IPS-NIHi7 (cell line): ENCODE measurements at regions not wholly inside any gene's neighbourhood (a gene's known extent, or its start where the extent isn't known, plus 50 kb on each side); places are given as distances from the start of the nearest gene placed in this dataset.
A peak's percentile ranks its signal among the peaks of the same experiment; 100 is the strongest.
"Not testable (repeated sequence)": the region's sequence is repeated elsewhere in the genome, so short reads cannot be mapped to it uniquely, and the experiment has no call there.

Experiments
- DNase-seq: peaks from one replicate; pipeline ENCODE4 v3.0.0; 2012; ENCODE audit warnings: mixed read lengths; ENCODE audit errors: extremely low spot score

GRCh38 chr15:95075792-95076677 lies 844.7 kb downstream of the MCTP2 start:
- DNase-seq = no peak

GRCh38 chr15:95076678-95076990 lies 845.3 kb downstream of the MCTP2 start:
- no peak for DNase-seq

GRCh38 chr15:95078003-95078402 lies 846.6 kb downstream of the MCTP2 start:
- DNase-seq = no peak

- DNase-seq = not testable (repeated sequence)
Observed at GRCh38 chr15:95080228-95080627, 848.9 kb downstream of the MCTP2 start.

- no peak for DNase-seq
Observed at GRCh38 chr15:95085056-95085455, 853.7 kb downstream of the MCTP2 start.

GRCh38 chr15:95086531-95087252 lies 855.3 kb downstream of the MCTP2 start:
- no peak for DNase-seq

GRCh38 chr15:95087253-95087609 lies 855.9 kb downstream of the MCTP2 start:
- no peak for DNase-seq

GRCh38 chr15:95091444-95091843 lies 860.1 kb downstream of the MCTP2 start:
- peak; percentile 9 for DNase-seq

GRCh38 chr15:95095250-95095649 lies 863.9 kb downstream of the MCTP2 start:
- no peak for DNase-seq

GRCh38 chr15:95096651-95097050 lies 865.3 kb downstream of the MCTP2 start:
- no peak for DNase-seq

- DNase-seq = no peak
Observed at GRCh38 chr15:95097361-95097760, 866.0 kb downstream of the MCTP2 start.

GRCh38 chr15:95105229-95105628 lies 873.9 kb downstream of the MCTP2 start:
- no peak for DNase-seq

GRCh38 chr15:95106801-95107200 lies 875.4 kb downstream of the MCTP2 start:
- no peak for DNase-seq

GRCh38 chr15:95108673-95109072 lies 877.3 kb downstream of the MCTP2 start:
- DNase-seq = no peak

GRCh38 chr15:95111969-95112368 lies 880.6 kb downstream of the MCTP2 start:
- no peak for DNase-seq

- no peak for DNase-seq
Observed at GRCh38 chr15:95113041-95113440, 881.7 kb downstream of the MCTP2 start.

GRCh38 chr15:95119041-95119610 lies 887.8 kb downstream of the MCTP2 start:
- DNase-seq = no peak

GRCh38 chr15:95120595-95120994 lies 889.2 kb downstream of the MCTP2 start:
- no peak for DNase-seq

GRCh38 chr15:95121191-95121590 lies 889.8 kb downstream of the MCTP2 start:
- no peak for DNase-seq

- DNase-seq = no peak
Observed at GRCh38 chr15:95125803-95126202, 894.4 kb downstream of the MCTP2 start.

GRCh38 chr15:95127356-95127755 lies 896.0 kb downstream of the MCTP2 start:
- DNase-seq = no peak

- no peak for DNase-seq
Observed at GRCh38 chr15:95129574-95129973, 898.2 kb downstream of the MCTP2 start.

GRCh38 chr15:95131131-95131556 lies 899.8 kb downstream of the MCTP2 start:
- DNase-seq = no peak
